Stimulated activated CD4-positive, alpha-beta T cell treated with anti-CD3 and anti-CD28 coated beads, Interleukin-2, amount 100 ng/mL, for 4 hours (primary cell): ENCODE measurements at regions not wholly inside any gene's neighbourhood (a gene's known extent, or its start where the extent isn't known, plus 50 kb on each side); places are given as distances from the start of the nearest gene placed in this dataset.

Experiments
- DNase-seq: peaks from one replicate; pipeline ENCODE4 v3.0.0-alpha.2; 2020; ENCODE audit warnings: low read depth

- no peak for DNase-seq
Measured at GRCh38 chr11:116180806-116181600, 591.8 kb downstream of the BUD13 start.

- no peak for DNase-seq
Measured at GRCh38 chr11:116179401-116179800, 593.4 kb downstream of the BUD13 start.

- no peak for DNase-seq
Measured at GRCh38 chr11:116177521-116178210, 595.1 kb downstream of the BUD13 start.

GRCh38 chr11:116176484-116177005, 596.2 kb downstream of the BUD13 start:
- no peak for DNase-seq

- DNase-seq, result no peak
Measured at GRCh38 chr11:116175707-116176106, 597.1 kb downstream of the BUD13 start.

- DNase-seq, result no peak
Measured at GRCh38 chr11:116173941-116174911, 598.6 kb downstream of the BUD13 start.

GRCh38 chr11:116173506-116173905, 599.3 kb downstream of the BUD13 start:
- DNase-seq, result no peak

- DNase-seq, result no peak
Measured at GRCh38 chr11:116172851-116173250, 599.9 kb downstream of the BUD13 start.

- DNase-seq, result no peak
Measured at GRCh38 chr11:116172156-116172555, 600.6 kb downstream of the BUD13 start.

- no peak for DNase-seq
Measured at GRCh38 chr11:116171271-116172140, 601.3 kb downstream of the BUD13 start.

- no peak for DNase-seq
Measured at GRCh38 chr11:116170526-116171120, 602.2 kb downstream of the BUD13 start.

- no peak for DNase-seq
Measured at GRCh38 chr11:116169776-116170175, 603.0 kb downstream of the BUD13 start.

GRCh38 chr11:116168459-116168787, 604.4 kb downstream of the BUD13 start:
- DNase-seq, result no peak

- no peak for DNase-seq
Measured at GRCh38 chr11:116167706-116168458, 604.9 kb downstream of the BUD13 start.

- no peak for DNase-seq
Measured at GRCh38 chr11:116166573-116167465, 606.0 kb downstream of the BUD13 start.

GRCh38 chr11:116164843-116165242, 607.9 kb downstream of the BUD13 start:
- DNase-seq, result no peak

GRCh38 chr11:116162886-116163230, 609.9 kb downstream of the BUD13 start:
- no peak for DNase-seq

GRCh38 chr11:116162086-116162885, 610.5 kb downstream of the BUD13 start:
- no peak for DNase-seq
